ENCODE measurements at regions not wholly inside any gene's neighbourhood (a gene's known extent, or its start where the extent isn't known, plus 50 kb on each side); places are given as distances from the start of the nearest gene placed in this dataset.

- H3K4me1 ChIP-seq (ENCODE audit: insufficient read depth, low read length): no peaks in the 10 kb centered on the region
- H2AFZ ChIP-seq (ENCODE audit: low read depth, low read length): no peak overlapping the region
- H3K4me3 ChIP-seq (ENCODE audit: low read length): no peak overlapping the region
- H3K27me3 ChIP-seq (ENCODE audit: insufficient read depth, low read length): no peaks in the 10 kb centered on the region
- H3K9me3 ChIP-seq (ENCODE audit: low read length): no peaks in the 10 kb centered on the region
- H3K36me3 ChIP-seq (ENCODE audit: insufficient read depth, low read length): no peaks in the 10 kb centered on the region
These were observed 211.7 kb upstream of the STARD13 start for GRCh38 chr13:33497146-33497845.

- peaks cover 2% of the 10 kb centered on the region for H3K4me1 ChIP-seq (ENCODE audit: insufficient read depth, low read length)
- no peak overlapping the region for H2AFZ ChIP-seq (ENCODE audit: low read depth, low read length)
- H3K4me3 ChIP-seq (ENCODE audit: low read length): no peak overlapping the region
- H3K27me3 ChIP-seq (ENCODE audit: insufficient read depth, low read length): no peaks in the 10 kb centered on the region
- H3K9me3 ChIP-seq (ENCODE audit: low read length): no peaks in the 10 kb centered on the region
- no peaks in the 10 kb centered on the region for H3K36me3 ChIP-seq (ENCODE audit: insufficient read depth, low read length)
These were observed 222.5 kb upstream of the STARD13 start for GRCh38 chr13:33508060-33508459.

- no peak overlapping the region for H2AFZ ChIP-seq (ENCODE audit: low read depth, low read length)
- H3K36me3 ChIP-seq (ENCODE audit: insufficient read depth, low read length): no peaks in the 10 kb centered on the region
- peaks cover 2% of the 10 kb centered on the region for H3K4me1 ChIP-seq (ENCODE audit: insufficient read depth, low read length)
- no peak overlapping the region for H3K4me3 ChIP-seq (ENCODE audit: low read length)
- no peaks in the 10 kb centered on the region for H3K27me3 ChIP-seq (ENCODE audit: insufficient read depth, low read length)
- H3K9me3 ChIP-seq (ENCODE audit: low read length): no peaks in the 10 kb centered on the region
These were observed 224.2 kb upstream of the STARD13 start for GRCh38 chr13:33509642-33510229.

- H3K27me3 ChIP-seq (ENCODE audit: insufficient read depth, low read length): no peaks in the 10 kb centered on the region
- H3K4me1 ChIP-seq (ENCODE audit: insufficient read depth, low read length): peaks cover 2% of the 10 kb centered on the region
- H3K4me3 ChIP-seq (ENCODE audit: low read length): no peak overlapping the region
- H3K9me3 ChIP-seq (ENCODE audit: low read length): no peaks in the 10 kb centered on the region
- no peaks in the 10 kb centered on the region for H3K36me3 ChIP-seq (ENCODE audit: insufficient read depth, low read length)
- no peak overlapping the region for H2AFZ ChIP-seq (ENCODE audit: low read depth, low read length)
These were observed 224.9 kb upstream of the STARD13 start for GRCh38 chr13:33510350-33510970.

GRCh38 chr13:33512880-33513554, 227.5 kb upstream of the STARD13 start:
- Histone ChIP-seq H3K9me3 (ENCODE audit: low read length) (no peaks in the 10 kb centered on the region), H2AFZ (ENCODE audit: low read depth, low read length) (no peak overlapping the region), H3K4me3 (ENCODE audit: low read length) (no peak overlapping the region), H3K36me3 (ENCODE audit: insufficient read depth, low read length) (no peaks in the 10 kb centered on the region), H3K4me1 (ENCODE audit: insufficient read depth, low read length) (peaks cover 2% of the 10 kb centered on the region), H3K27me3 (ENCODE audit: insufficient read depth, low read length) (no peaks in the 10 kb centered on the region)

GRCh38 chr13:33514362-33514761, 228.8 kb upstream of the STARD13 start:
- no peak overlapping the region for H3K4me3 ChIP-seq (ENCODE audit: low read length)
- peaks cover 2% of the 10 kb centered on the region for H3K4me1 ChIP-seq (ENCODE audit: insufficient read depth, low read length)
- no peaks in the 10 kb centered on the region for H3K27me3 ChIP-seq (ENCODE audit: insufficient read depth, low read length)
- H3K36me3 ChIP-seq (ENCODE audit: insufficient read depth, low read length): no peaks in the 10 kb centered on the region
- H3K9me3 ChIP-seq (ENCODE audit: low read length): no peaks in the 10 kb centered on the region
- H2AFZ ChIP-seq (ENCODE audit: low read depth, low read length): no peak overlapping the region

GRCh38 chr13:33515146-33515545, 229.6 kb upstream of the STARD13 start:
- Histone ChIP-seq H3K36me3 (ENCODE audit: insufficient read depth, low read length) (no peaks in the 10 kb centered on the region), H3K9me3 (ENCODE audit: low read length) (no peaks in the 10 kb centered on the region), H3K4me3 (ENCODE audit: low read length) (no peak overlapping the region), H3K27me3 (ENCODE audit: insufficient read depth, low read length) (no peaks in the 10 kb centered on the region), H2AFZ (ENCODE audit: low read depth, low read length) (no peak overlapping the region), H3K4me1 (ENCODE audit: insufficient read depth, low read length) (no peaks in the 10 kb centered on the region)

- Histone ChIP-seq H3K27me3 (ENCODE audit: insufficient read depth, low read length) (no peaks in the 10 kb centered on the region), H3K9me3 (ENCODE audit: low read length) (no peaks in the 10 kb centered on the region), H3K4me3 (ENCODE audit: low read length) (no peak overlapping the region), H2AFZ (ENCODE audit: low read depth, low read length) (no peak overlapping the region), H3K36me3 (ENCODE audit: insufficient read depth, low read length) (no peaks in the 10 kb centered on the region), H3K4me1 (ENCODE audit: insufficient read depth, low read length) (no peaks in the 10 kb centered on the region)
These were observed 232.9 kb upstream of the STARD13 start for GRCh38 chr13:33518452-33518851.

GRCh38 chr13:33519561-33520467, 234.3 kb upstream of the STARD13 start:
- H3K4me3 ChIP-seq (ENCODE audit: low read length): no peak overlapping the region
- H3K9me3 ChIP-seq (ENCODE audit: low read length): no peaks in the 10 kb centered on the region
- no peak overlapping the region for H2AFZ ChIP-seq (ENCODE audit: low read depth, low read length)
- H3K4me1 ChIP-seq (ENCODE audit: insufficient read depth, low read length): no peaks in the 10 kb centered on the region
- H3K36me3 ChIP-seq (ENCODE audit: insufficient read depth, low read length): no peaks in the 10 kb centered on the region
- H3K27me3 ChIP-seq (ENCODE audit: insufficient read depth, low read length): no peaks in the 10 kb centered on the region

GRCh38 chr13:33520468-33520839, 234.9 kb upstream of the STARD13 start:
- H3K4me3 ChIP-seq (ENCODE audit: low read length): no peak overlapping the region
- H3K9me3 ChIP-seq (ENCODE audit: low read length): no peaks in the 10 kb centered on the region
- H3K4me1 ChIP-seq (ENCODE audit: insufficient read depth, low read length): no peaks in the 10 kb centered on the region
- H2AFZ ChIP-seq (ENCODE audit: low read depth, low read length): no peak overlapping the region
- no peaks in the 10 kb centered on the region for H3K36me3 ChIP-seq (ENCODE audit: insufficient read depth, low read length)
- no peaks in the 10 kb centered on the region for H3K27me3 ChIP-seq (ENCODE audit: insufficient read depth, low read length)

- Histone ChIP-seq H2AFZ (ENCODE audit: low read depth, low read length) (no peak overlapping the region), H3K9me3 (ENCODE audit: low read length) (no peaks in the 10 kb centered on the region), H3K27me3 (ENCODE audit: insufficient read depth, low read length) (no peaks in the 10 kb centered on the region), H3K4me3 (ENCODE audit: low read length) (no peak overlapping the region), H3K4me1 (ENCODE audit: insufficient read depth, low read length) (no peaks in the 10 kb centered on the region), H3K36me3 (ENCODE audit: insufficient read depth, low read length) (no peaks in the 10 kb centered on the region)
These were observed 238.5 kb upstream of the STARD13 start for GRCh38 chr13:33524086-33524485.

GRCh38 chr13:33525763-33526162, 240.2 kb upstream of the STARD13 start:
- no peaks in the 10 kb centered on the region for H3K4me1 ChIP-seq (ENCODE audit: insufficient read depth, low read length)
- no peak overlapping the region for H2AFZ ChIP-seq (ENCODE audit: low read depth, low read length)
- H3K36me3 ChIP-seq (ENCODE audit: insufficient read depth, low read length): no peaks in the 10 kb centered on the region
- H3K27me3 ChIP-seq (ENCODE audit: insufficient read depth, low read length): no peaks in the 10 kb centered on the region
- H3K9me3 ChIP-seq (ENCODE audit: low read length): no peaks in the 10 kb centered on the region
- no peak overlapping the region for H3K4me3 ChIP-seq (ENCODE audit: low read length)

Measured in neuron (in vitro differentiated cells).